ENCODE measurements at regions not wholly inside any gene's neighbourhood (a gene's known extent, or its start where the extent isn't known, plus 50 kb on each side); places are given as distances from the start of the nearest gene placed in this dataset.

- H3K9ac ChIP-seq (ENCODE audit: low read length) = no peak overlapping the region
- H3K27me3 ChIP-seq (ENCODE audit: control insufficient read depth, insufficient read depth, low read length) = peaks cover 11% of the 10 kb centered on the region
- H3K4me3 ChIP-seq (ENCODE audit: low read length) = no peak overlapping the region
- H3K9me3 ChIP-seq (ENCODE audit: control insufficient read depth, low read length) = no peaks in the 10 kb centered on the region
- no peaks in the 10 kb centered on the region for H3K36me3 ChIP-seq (ENCODE audit: control insufficient read depth, insufficient read depth, low read length)
- H3K4me1 ChIP-seq (ENCODE audit: control insufficient read depth, insufficient read depth, low read length) = no peaks in the 10 kb centered on the region
Observed at GRCh38 chr4:173934933-173935620, 348.4 kb downstream of the FBXO8 start.

GRCh38 chr4:173934201-173934600 lies 349.3 kb downstream of the FBXO8 start:
- H3K4me1 ChIP-seq (ENCODE audit: control insufficient read depth, insufficient read depth, low read length) = no peaks in the 10 kb centered on the region
- no peaks in the 10 kb centered on the region for H3K36me3 ChIP-seq (ENCODE audit: control insufficient read depth, insufficient read depth, low read length)
- H3K27me3 ChIP-seq (ENCODE audit: control insufficient read depth, insufficient read depth, low read length) = peaks cover 7% of the 10 kb centered on the region
- H3K9me3 ChIP-seq (ENCODE audit: control insufficient read depth, low read length) = no peaks in the 10 kb centered on the region
- no peak overlapping the region for H3K4me3 ChIP-seq (ENCODE audit: low read length)
- H3K9ac ChIP-seq (ENCODE audit: low read length) = no peak overlapping the region

GRCh38 chr4:173932701-173933100 lies 350.8 kb downstream of the FBXO8 start:
- H3K4me1 ChIP-seq (ENCODE audit: control insufficient read depth, insufficient read depth, low read length) = no peaks in the 10 kb centered on the region
- no peaks in the 10 kb centered on the region for H3K9me3 ChIP-seq (ENCODE audit: control insufficient read depth, low read length)
- no peaks in the 10 kb centered on the region for H3K36me3 ChIP-seq (ENCODE audit: control insufficient read depth, insufficient read depth, low read length)

GRCh38 chr4:173930329-173930967 lies 353.0 kb downstream of the FBXO8 start:
- no peaks in the 10 kb centered on the region for H3K36me3 ChIP-seq (ENCODE audit: control insufficient read depth, insufficient read depth, low read length)
- H3K4me1 ChIP-seq (ENCODE audit: control insufficient read depth, insufficient read depth, low read length) = no peaks in the 10 kb centered on the region
- no peak overlapping the region for H3K9ac ChIP-seq (ENCODE audit: low read length)
- no peaks in the 10 kb centered on the region for H3K9me3 ChIP-seq (ENCODE audit: control insufficient read depth, low read length)
- no peak overlapping the region for H3K4me3 ChIP-seq (ENCODE audit: low read length)
- H3K27me3 ChIP-seq (ENCODE audit: control insufficient read depth, insufficient read depth, low read length) = peaks cover 2% of the 10 kb centered on the region

More at GRCh38 chr4:173932701-173933100, 350.8 kb downstream of the FBXO8 start:
- Histone ChIP-seq H3K9ac (ENCODE audit: low read length) (no peak overlapping the region), H3K27me3 (ENCODE audit: control insufficient read depth, insufficient read depth, low read length) (peaks cover 7% of the 10 kb centered on the region), H3K4me3 (ENCODE audit: low read length) (no peak overlapping the region)

GRCh38 chr4:173929921-173930320 lies 353.5 kb downstream of the FBXO8 start:
- Histone ChIP-seq H3K9ac (ENCODE audit: low read length) (no peak overlapping the region), H3K4me1 (ENCODE audit: control insufficient read depth, insufficient read depth, low read length) (no peaks in the 10 kb centered on the region), H3K36me3 (ENCODE audit: control insufficient read depth, insufficient read depth, low read length) (no peaks in the 10 kb centered on the region), H3K27me3 (ENCODE audit: control insufficient read depth, insufficient read depth, low read length) (peaks cover 2% of the 10 kb centered on the region), H3K9me3 (ENCODE audit: control insufficient read depth, low read length) (no peaks in the 10 kb centered on the region), H3K4me3 (ENCODE audit: low read length) (no peak overlapping the region)

GRCh38 chr4:173924561-173924960 lies 358.9 kb downstream of the FBXO8 start:
- H3K4me3 ChIP-seq (ENCODE audit: low read length) = no peak overlapping the region
- H3K9me3 ChIP-seq (ENCODE audit: control insufficient read depth, low read length) = no peaks in the 10 kb centered on the region
- H3K27me3 ChIP-seq (ENCODE audit: control insufficient read depth, insufficient read depth, low read length) = no peaks in the 10 kb centered on the region
- H3K36me3 ChIP-seq (ENCODE audit: control insufficient read depth, insufficient read depth, low read length) = no peaks in the 10 kb centered on the region
- H3K9ac ChIP-seq (ENCODE audit: low read length) = no peak overlapping the region
- no peaks in the 10 kb centered on the region for H3K4me1 ChIP-seq (ENCODE audit: control insufficient read depth, insufficient read depth, low read length)

- H3K9ac ChIP-seq (ENCODE audit: low read length) = no peak overlapping the region
- no peaks in the 10 kb centered on the region for H3K36me3 ChIP-seq (ENCODE audit: control insufficient read depth, insufficient read depth, low read length)
- H3K4me1 ChIP-seq (ENCODE audit: control insufficient read depth, insufficient read depth, low read length) = no peaks in the 10 kb centered on the region
- no peak overlapping the region for H3K4me3 ChIP-seq (ENCODE audit: low read length)
- no peaks in the 10 kb centered on the region for H3K27me3 ChIP-seq (ENCODE audit: control insufficient read depth, insufficient read depth, low read length)
- H3K9me3 ChIP-seq (ENCODE audit: control insufficient read depth, low read length) = no peaks in the 10 kb centered on the region
Observed at GRCh38 chr4:173919861-173920260, 363.6 kb downstream of the FBXO8 start.

- Histone ChIP-seq H3K4me3 (ENCODE audit: low read length) (no peak overlapping the region), H3K36me3 (ENCODE audit: control insufficient read depth, insufficient read depth, low read length) (no peaks in the 10 kb centered on the region), H3K4me1 (ENCODE audit: control insufficient read depth, insufficient read depth, low read length) (no peaks in the 10 kb centered on the region), H3K9me3 (ENCODE audit: control insufficient read depth, low read length) (no peaks in the 10 kb centered on the region), H3K9ac (ENCODE audit: low read length) (no peak overlapping the region), H3K27me3 (ENCODE audit: control insufficient read depth, insufficient read depth, low read length) (no peaks in the 10 kb centered on the region)
Observed at GRCh38 chr4:173919196-173919595, 364.3 kb downstream of the FBXO8 start.

GRCh38 chr4:173917255-173917960 lies 366.1 kb downstream of the FBXO8 start:
- Histone ChIP-seq H3K36me3 (ENCODE audit: control insufficient read depth, insufficient read depth, low read length) (no peaks in the 10 kb centered on the region), H3K9me3 (ENCODE audit: control insufficient read depth, low read length) (no peaks in the 10 kb centered on the region), H3K4me1 (ENCODE audit: control insufficient read depth, insufficient read depth, low read length) (no peaks in the 10 kb centered on the region), H3K4me3 (ENCODE audit: low read length) (no peak overlapping the region), H3K9ac (ENCODE audit: low read length) (no peak overlapping the region), H3K27me3 (ENCODE audit: control insufficient read depth, insufficient read depth, low read length) (no peaks in the 10 kb centered on the region)

GRCh38 chr4:173913496-173913895 lies 370.0 kb downstream of the FBXO8 start:
- Histone ChIP-seq H3K9me3 (ENCODE audit: control insufficient read depth, low read length) (no peaks in the 10 kb centered on the region), H3K27me3 (ENCODE audit: control insufficient read depth, insufficient read depth, low read length) (no peaks in the 10 kb centered on the region), H3K36me3 (ENCODE audit: control insufficient read depth, insufficient read depth, low read length) (no peaks in the 10 kb centered on the region), H3K9ac (ENCODE audit: low read length) (no peak overlapping the region), H3K4me1 (ENCODE audit: control insufficient read depth, insufficient read depth, low read length) (no peaks in the 10 kb centered on the region), H3K4me3 (ENCODE audit: low read length) (no peak overlapping the region)

GRCh38 chr4:173912384-173912783 lies 371.1 kb downstream of the FBXO8 start:
- no peaks in the 10 kb centered on the region for H3K9me3 ChIP-seq (ENCODE audit: control insufficient read depth, low read length)
- H3K4me1 ChIP-seq (ENCODE audit: control insufficient read depth, insufficient read depth, low read length) = no peaks in the 10 kb centered on the region
- H3K27me3 ChIP-seq (ENCODE audit: control insufficient read depth, insufficient read depth, low read length) = no peaks in the 10 kb centered on the region
- H3K4me3 ChIP-seq (ENCODE audit: low read length) = no peak overlapping the region
- H3K36me3 ChIP-seq (ENCODE audit: control insufficient read depth, insufficient read depth, low read length) = no peaks in the 10 kb centered on the region
- no peak overlapping the region for H3K9ac ChIP-seq (ENCODE audit: low read length)

GRCh38 chr4:173910891-173911290 lies 372.6 kb downstream of the FBXO8 start:
- Histone ChIP-seq H3K4me3 (ENCODE audit: low read length) (no peak overlapping the region), H3K36me3 (ENCODE audit: control insufficient read depth, insufficient read depth, low read length) (no peaks in the 10 kb centered on the region), H3K4me1 (ENCODE audit: control insufficient read depth, insufficient read depth, low read length) (no peaks in the 10 kb centered on the region), H3K9me3 (ENCODE audit: control insufficient read depth, low read length) (no peaks in the 10 kb centered on the region), H3K9ac (ENCODE audit: low read length) (no peak overlapping the region), H3K27me3 (ENCODE audit: control insufficient read depth, insufficient read depth, low read length) (no peaks in the 10 kb centered on the region)
